Inflammatory macrophage treated with lipopolysaccharide for 1 hour (primary cell): ENCODE measurements at regions not wholly inside any gene's neighbourhood (a gene's known extent, or its start where the extent isn't known, plus 50 kb on each side); places are given as distances from the start of the nearest gene placed in this dataset.

ENCODE experiments used
- DNase-seq, 2 donors: peaks; one replicate each; pipeline ENCODE4 v3.0.0-alpha.2; 2020 to 2022

DNA sequence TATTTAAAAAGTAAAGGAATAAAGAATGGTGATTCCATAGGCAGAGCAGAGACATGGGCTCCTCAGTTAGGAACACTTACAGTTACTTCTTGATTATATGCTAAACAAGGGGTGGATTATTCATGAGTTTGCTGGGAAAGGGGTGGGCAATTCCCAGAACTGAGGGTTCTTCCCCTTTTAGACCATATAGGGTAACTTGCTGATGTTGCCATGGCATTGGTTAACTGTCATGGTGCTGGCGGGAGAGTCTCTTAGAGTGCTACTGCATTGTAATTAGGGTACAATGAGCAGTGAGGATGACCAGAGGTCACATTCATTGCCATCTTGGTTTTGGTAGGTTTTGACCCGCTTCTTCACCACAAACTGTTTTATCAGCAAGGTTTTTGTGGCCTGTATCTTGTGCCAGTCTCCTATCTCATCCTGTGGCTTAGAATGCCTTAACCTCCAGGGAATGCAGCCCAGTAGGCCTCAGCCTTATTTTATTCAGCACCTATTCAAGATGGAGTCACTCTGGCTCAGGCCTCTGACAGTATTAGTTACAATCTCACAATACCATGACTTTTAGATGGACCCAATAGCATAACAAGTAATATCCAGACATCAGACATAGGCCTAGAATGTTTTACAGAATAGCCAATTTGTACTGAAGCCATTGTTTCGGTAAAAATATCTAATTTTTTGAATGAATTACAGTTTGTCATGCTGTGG, 106.8 kb downstream of the ZBTB18 start:
- peak; percentile 9 to 30 for DNase-seq

DNA sequence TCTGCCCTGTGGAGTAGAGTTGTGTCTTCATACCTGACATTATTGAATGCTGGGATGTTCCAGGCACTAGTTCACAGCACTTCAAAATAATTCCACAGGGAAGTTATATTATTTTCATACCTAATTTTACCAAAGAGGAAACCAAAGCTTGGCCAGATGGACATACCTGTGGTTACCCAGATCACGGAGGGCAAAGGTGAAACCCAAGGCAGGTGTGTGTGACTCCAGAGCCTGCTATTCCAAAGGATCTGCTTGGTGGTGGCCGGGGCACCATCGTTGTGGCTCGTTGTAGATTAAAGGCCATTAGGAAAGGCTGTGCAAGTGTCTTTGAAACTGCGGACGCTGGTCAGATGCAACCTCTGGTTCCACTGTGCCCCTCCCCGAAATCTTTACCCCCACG, 108.6 kb downstream of the ZBTB18 start:
- no peak for DNase-seq

DNA sequence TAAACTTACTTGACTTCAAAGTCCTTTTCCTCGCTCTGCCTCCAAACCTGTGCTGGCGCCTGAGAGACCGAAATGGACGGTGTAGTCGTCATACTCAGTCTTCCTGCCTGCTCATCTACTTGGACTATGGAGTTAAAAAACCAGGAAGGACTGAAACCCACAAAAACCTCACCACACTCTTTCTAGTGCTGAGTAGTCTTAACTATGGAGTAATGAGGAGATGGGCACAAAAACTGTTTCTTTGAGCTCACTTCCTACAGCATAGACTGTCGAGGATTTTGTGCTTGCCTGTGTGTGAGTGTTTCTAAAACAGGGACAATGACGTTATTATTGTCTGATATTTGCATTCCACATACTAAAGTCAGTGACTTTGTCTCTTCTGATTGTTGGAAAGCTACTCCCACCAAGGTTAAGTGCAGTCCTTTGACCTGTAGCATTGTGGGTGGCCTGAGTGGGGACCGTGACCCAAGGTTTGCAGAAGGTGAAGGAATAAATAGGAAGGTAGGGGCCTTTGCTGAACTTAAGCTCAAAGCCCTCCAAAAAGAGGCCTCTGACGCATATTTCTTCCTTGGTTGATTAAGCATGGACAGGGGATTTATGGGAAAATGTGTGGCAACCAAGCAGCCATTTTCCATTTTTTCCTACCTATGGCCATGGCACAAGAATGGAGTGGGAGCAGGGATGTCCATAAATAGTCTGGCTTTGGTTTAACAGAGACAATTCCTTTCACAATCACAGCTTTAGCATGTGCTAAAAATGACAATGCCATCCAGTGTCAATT, 109.6 kb downstream of the ZBTB18 start:
- DNase-seq, result peak; percentile 26 to 30

- no peak for DNase-seq
These were observed 110.1 kb downstream of the ZBTB18 start for GRCh38 chr1:244161236-244161510.

GRCh38 chr1:244162786-244163530, 111.9 kb downstream of the ZBTB18 start:
- no peak for DNase-seq

- no peak for DNase-seq
These were observed 112.9 kb downstream of the ZBTB18 start for GRCh38 chr1:244163861-244164510.

DNA sequence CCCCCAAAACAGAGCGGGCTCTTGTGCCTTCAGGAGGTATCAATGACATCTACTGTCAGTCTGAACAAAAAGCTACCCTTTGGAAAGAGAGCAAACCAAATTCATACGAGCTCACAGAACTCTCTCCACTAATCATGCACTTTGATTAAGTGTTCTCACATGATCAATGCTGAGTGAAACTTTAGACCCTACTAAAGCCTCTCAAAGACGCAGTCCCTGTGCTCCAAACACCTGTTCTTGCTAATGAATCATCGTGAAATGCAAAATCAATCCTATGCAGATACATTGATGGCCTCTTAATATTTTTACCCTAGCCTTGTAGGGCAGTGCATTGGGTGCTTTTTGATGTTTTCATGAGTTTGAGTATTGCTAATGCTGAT, 113.4 kb downstream of the ZBTB18 start:
- DNase-seq, result no peak

DNA sequence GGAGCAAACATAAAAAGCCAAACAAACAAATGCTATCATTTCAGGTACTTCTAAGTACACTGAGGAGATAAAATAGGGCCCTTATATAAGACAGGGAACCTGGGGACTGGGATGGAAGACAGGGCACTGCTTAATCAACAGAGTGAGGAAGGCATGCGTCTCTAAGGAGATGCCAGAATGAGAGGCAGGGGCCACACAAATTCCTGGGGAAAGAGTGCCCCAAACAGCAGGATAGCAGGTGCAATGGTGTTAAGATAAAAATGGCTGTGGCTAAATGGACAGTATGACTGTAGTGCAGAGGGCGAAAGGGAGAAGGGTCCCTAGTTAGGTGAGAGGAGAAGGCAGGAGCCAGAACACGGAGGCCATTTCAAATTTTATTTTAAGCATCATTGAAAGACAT, 113.9 kb downstream of the ZBTB18 start:
- no peak for DNase-seq

- no peak for DNase-seq
These were observed 114.6 kb downstream of the ZBTB18 start for GRCh38 chr1:244165701-244166100.

DNA sequence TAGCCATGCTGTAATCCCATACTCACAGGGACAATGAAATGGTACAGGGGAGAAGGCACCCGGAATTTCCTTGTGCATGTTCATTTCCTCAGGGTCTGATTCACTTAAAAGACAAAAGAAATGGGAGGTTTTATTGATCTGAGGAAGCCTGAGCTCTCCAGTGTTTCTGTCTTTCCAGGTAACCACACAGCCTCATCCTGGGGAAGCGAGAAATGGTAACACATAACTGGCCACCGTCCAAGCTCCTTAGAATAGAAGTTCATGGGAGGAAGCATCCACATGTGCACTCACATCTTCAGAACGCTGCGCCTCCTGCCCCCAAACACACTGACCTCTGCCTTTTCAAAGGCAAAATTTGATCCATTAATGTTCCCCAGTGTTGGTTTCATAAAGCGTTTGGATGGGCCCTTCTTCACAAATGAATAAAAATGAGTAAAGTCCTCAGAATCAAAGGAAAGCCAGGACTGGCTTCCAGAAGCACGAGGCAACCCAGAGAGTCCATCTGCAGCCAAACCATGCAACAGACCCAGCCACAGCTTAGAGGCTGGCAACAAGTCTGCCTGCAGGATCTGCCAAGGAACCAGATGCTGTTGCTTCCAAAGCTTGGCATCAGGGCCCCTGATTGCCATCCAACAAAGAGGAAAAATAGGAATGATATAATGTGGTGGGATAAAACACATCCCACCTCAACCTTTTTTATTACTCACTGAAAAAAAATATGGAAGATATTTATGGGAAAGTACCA, 120.3 kb downstream of the ZBTB18 start:
- DNase-seq, result no peak

DNA sequence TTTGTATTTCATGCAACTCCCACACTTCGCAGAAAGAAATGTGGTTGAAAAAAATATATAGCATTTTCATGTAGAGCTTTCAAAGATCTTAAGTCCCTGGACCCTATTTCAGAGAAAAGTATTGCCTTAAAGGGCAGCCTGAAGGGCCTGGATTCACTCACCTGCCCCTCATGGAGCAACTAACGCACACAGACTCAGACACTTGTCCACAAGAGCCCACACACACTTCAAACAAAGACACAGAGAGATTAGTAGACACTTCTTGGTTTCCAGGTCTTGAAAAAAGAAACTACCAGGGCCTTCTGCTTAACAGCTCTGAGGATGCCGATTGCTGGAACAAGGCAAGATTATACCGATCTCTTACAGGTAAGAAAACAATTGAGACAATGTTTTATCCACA, 122.2 kb downstream of the ZBTB18 start:
- DNase-seq, result no peak

DNA sequence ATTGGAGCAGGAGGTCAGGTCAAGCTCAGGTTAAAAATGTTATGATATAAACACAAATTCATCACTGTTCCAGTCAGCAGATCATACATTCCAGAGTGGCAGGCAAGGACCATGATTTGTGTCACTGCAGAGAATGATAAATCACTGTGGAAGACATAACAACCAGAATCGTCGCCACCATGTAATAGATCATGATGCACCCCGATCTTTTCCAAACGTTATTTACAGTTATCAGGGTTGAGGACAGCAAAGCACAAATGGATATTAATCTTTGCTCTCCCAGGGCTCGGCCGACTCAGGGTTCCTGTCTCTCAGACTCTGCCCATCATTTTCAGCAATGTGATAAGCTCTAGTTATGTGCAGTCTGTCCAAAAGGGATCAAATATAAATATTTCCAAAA, 122.7 kb downstream of the ZBTB18 start:
- DNase-seq, result no peak

GRCh38 chr1:244174922-244175521, 123.9 kb downstream of the ZBTB18 start:
- DNase-seq, result no peak

DNA sequence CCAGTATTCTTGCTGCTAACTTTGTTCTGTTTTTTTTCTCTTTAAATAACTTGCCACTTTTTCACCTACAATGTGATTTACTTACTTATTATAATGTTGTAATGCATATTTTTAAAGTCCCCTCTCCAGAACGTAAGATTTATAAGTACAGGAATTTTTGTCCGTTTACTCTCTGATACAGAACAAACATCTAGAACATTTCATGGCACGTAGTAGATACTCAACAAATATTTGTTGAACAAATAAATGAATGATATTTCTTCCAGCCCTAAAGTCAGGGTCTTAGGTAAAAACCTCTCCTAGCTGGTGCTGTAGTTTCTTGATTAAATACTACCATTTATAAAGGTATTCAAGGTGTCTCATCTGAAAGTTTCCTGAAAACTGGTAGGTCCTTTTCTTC, 125.1 kb downstream of the ZBTB18 start:
- no peak for DNase-seq

GRCh38 chr1:244180256-244180655, 129.2 kb downstream of the ZBTB18 start:
- no peak for DNase-seq

DNA sequence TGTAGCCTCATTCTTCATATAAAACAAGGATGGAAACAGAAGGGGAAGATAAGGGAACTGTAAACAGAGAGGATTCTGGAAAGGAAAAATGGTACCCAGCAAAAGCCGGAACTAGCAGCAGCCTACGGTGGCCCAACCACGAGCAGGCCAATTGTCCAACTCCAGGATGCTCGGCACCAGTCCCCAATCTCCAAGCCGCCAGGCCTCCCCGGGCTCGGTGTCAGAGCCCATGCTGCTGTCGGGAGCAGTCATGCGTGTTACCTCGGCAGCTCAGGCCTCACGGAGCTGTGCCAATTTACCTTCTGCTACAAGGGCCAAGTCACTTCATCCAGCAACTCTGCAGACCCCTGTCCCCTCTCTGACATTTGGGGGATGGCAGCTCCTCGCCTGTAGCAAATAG, 130.8 kb downstream of the ZBTB18 start:
- no peak for DNase-seq

DNA sequence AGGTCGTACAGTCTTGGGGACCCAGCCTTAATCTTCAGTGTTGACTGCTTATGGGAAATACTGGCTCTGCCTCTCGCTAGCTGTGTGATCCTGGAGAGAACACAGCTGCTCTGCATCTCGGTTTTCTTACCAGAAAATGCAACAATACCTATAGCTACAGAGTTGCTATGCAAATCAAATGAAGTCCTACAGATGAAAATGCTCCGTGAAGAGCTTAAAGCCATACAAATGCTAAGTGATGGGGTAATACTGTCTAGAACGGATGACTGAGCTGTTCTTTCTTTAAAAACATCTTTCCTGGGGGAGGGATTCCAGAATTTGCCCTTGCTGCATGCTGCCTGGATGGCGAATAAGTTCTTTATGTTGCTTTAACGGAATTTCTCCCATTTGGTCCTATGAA, 132.0 kb downstream of the ZBTB18 start:
- no peak for DNase-seq

GRCh38 chr1:244186372-244186771, 135.3 kb downstream of the ZBTB18 start:
- DNase-seq, result no peak

GRCh38 chr1:244187310-244187709, 136.2 kb downstream of the ZBTB18 start:
- no peak for DNase-seq

DNA sequence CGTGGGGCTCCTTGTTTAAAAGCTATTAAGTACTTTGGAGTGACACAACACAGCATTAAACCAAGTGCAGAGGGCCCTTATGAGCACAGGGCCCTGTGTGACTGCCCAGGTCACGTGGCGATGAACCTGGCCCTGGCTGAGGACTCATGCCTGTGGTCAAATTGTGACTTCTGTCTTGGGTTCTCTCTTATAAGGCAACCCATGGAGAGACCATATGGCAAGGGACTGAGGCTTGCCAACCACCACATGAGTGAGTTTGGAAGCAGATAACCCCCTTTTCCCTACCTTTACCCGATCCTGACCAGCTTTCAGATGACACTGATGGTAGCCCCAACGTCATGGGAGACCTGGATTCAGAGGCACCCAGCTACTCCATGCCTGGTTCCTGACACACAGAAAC, 140.5 kb downstream of the ZBTB18 start:
- DNase-seq, result no peak

DNA sequence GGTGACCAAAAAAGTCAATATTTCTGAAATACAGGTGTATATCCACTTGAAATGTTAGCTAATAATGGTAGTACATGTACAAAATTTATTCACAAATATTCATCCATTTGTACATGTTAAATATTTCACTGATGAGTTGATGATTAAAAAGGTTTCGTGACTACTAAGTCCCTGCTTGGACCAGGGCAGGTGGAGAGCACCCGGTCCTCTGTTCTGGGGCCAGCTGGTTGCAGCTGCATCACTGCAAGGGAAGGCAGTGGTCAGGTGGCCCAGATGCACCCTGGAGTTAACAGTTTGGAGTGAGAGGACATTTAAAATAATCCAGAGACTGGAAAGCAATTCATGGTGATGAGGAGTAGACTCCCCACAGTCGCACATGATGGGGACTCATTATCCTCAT, 141.2 kb downstream of the ZBTB18 start:
- no peak for DNase-seq

DNA sequence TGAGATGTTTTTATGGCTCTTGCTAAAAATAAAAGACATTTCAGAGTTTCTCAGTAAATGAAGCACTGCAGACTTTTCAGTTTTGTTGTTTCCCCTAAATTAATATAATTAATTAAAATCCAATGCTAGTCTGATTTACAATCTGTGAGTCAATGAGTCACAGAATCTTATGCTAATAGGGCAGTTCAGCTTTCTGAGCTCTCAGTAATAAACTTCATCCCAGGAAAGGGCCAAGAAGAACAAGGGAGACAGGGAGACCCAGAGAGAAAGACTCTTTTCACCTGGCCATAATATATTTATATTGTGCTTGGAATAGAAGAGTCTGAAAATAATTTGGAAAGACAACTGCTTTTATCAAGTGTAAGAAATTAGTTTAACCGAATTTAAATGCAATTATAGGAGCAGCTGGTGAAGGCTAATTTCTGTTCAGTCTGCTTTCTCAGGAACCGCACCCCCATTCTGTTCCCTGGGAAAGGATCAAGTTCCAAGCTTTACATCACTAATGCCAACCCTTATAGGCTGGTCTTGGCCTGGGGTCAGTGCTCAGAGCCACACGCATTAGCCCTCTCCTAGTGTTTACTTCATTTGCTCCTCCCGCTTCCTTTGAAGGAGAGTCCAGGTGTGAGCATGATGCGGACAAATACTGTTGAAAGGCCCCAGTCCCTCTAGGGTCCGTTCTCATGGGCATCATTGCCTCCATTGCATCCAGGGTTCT, 145.6 kb downstream of the ZBTB18 start:
- DNase-seq, result no peak
